ENCODE measurements at regions not wholly inside any gene's neighbourhood (a gene's known extent, or its start where the extent isn't known, plus 50 kb on each side); places are given as distances from the start of the nearest gene placed in this dataset.

GRCh38 chr5:168123631-168124528, 167.6 kb upstream of the WWC1 start (continued):
- TF ChIP-seq IRF3 (IDR thresholded peaks at IDR 0.05) (no peak), CBX3 (IDR thresholded peaks at IDR 0.05; ENCODE audit: borderline replicate concordance, low read depth) (no peak), STAT1 (conservative IDR thresholded peaks at IDR 0.05) (no peak), TCF7 (IDR thresholded peaks at IDR 0.05; ENCODE audit: borderline replicate concordance) (peak; percentile 95)
- TF ChIP-seq, protein P1, sequence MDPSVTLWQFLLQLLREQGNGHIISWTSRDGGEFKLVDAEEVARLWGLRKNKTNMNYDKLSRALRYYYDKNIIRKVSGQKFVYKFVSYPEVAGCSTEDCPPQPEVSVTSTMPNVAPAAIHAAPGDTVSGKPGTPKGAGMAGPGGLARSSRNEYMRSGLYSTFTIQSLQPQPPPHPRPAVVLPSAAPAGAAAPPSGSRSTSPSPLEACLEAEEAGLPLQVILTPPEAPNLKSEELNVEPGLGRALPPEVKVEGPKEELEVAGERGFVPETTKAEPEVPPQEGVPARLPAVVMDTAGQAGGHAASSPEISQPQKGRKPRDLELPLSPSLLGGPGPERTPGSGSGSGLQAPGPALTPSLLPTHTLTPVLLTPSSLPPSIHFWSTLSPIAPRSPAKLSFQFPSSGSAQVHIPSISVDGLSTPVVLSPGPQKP (IDR thresholded peaks at IDR 0.05; ENCODE audit: low read depth, low read length): no peak

GRCh38 chr5:168125445-168126199, 165.8 kb upstream of the WWC1 start:
- DNase-seq (ENCODE audit: low read depth, low spot score): no peak
- no TSS peak for BruUV-seq (replicated peaks)
- POLR2A ChIA-PET: interaction anchor here (0.7 kb wide), 1 partner anchor 315 kb away, joined by 4 read pairs; no protein-coding TSS in a partner anchor
- no peak overlapping the region for H3K27ac ChIP-seq (ENCODE audit: control insufficient read depth, insufficient read depth)
- no peak overlapping the region for H2AFZ ChIP-seq (ENCODE audit: control insufficient read depth, low read depth, low read length)
- TF ChIP-seq, protein P2, sequence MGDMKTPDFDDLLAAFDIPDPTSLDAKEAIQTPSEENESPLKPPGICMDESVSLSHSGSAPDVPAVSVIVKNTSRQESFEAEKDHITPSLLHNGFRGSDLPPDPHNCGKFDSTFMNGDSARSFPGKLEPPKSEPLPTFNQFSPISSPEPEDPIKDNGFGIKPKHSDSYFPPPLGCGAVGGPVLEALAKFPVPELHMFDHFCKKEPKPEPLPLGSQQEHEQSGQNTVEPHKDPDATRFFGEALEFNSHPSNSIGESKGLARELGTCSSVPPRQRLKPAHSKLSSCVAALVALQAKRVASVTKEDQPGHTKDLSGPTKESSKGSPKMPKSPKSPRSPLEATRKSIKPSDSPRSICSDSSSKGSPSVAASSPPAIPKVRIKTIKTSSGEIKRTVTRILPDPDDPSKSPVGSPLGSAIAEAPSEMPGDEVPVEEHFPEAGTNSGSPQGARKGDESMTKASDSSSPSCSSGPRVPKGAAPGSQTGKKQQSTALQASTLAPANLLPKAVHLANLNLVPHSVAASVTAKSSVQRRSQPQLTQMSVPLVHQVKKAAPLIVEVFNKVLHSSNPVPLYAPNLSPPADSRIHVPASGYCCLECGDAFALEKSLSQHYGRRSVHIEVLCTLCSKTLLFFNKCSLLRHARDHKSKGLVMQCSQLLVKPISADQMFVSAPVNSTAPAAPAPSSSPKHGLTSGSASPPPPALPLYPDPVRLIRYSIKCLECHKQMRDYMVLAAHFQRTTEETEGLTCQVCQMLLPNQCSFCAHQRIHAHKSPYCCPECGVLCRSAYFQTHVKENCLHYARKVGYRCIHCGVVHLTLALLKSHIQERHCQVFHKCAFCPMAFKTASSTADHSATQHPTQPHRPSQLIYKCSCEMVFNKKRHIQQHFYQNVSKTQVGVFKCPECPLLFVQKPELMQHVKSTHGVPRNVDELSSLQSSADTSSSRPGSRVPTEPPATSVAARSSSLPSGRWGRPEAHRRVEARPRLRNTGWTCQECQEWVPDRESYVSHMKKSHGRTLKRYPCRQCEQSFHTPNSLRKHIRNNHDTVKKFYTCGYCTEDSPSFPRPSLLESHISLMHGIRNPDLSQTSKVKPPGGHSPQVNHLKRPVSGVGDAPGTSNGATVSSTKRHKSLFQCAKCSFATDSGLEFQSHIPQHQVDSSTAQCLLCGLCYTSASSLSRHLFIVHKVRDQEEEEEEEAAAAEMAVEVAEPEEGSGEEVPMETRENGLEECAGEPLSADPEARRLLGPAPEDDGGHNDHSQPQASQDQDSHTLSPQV (IDR thresholded peaks at IDR 0.05): no peak
- WGBS (ENCODE audit: insufficient coverage, insufficient replicate concordance, low lambda C conversion rate, missing lambda C conversion rate): 74% methylated on average over 14 of the region's 14 CpGs
- CTCF ChIA-PET: interaction anchor here (0.9 to 1.2 kb wide), 2 partner anchors 11 to 93 kb away, joined by 3 to 5 read pairs; no protein-coding TSS in a partner anchor
- no peaks in the 10 kb centered on the region for H3K79me2 ChIP-seq (ENCODE audit: control insufficient read depth, insufficient read depth, low read length)
- no peak overlapping the region for H3K4me3 ChIP-seq
- RAD21 ChIA-PET (ENCODE audit: unreplicated experiment): no interaction called here
- no peaks in the 10 kb centered on the region for H4K20me1 ChIP-seq (ENCODE audit: control insufficient read depth, insufficient read depth)
- no peaks in the 10 kb centered on the region for H3K36me3 ChIP-seq (ENCODE audit: control insufficient read depth in 2 of 2, insufficient read depth in 2 of 2, low read length in 1 of 2)
- no peaks in the 10 kb centered on the region; the same call in 2 of the 3 replicates for H3K9me3 ChIP-seq (replicated peaks; ENCODE audit: control insufficient read depth, insufficient read depth, low read length)
- peaks cover 10% of the 10 kb centered on the region for H3K4me1 ChIP-seq (ENCODE audit: control insufficient read depth, insufficient read depth, low read length)
- no peak overlapping the region for H3K4me2 ChIP-seq (ENCODE audit: control insufficient read depth, insufficient read depth)
- in situ Hi-C loops (cut with MboI): no loop called here
- no peak for ATAC-seq
- SMC1A ChIA-PET (ENCODE audit: uncharacterized antibody, unreplicated experiment): interaction anchor here (1.3 kb wide), 1 partner anchor 10 kb away, joined by 4 read pairs; no protein-coding TSS in a partner anchor
- no peak overlapping the region for H3K9ac ChIP-seq (ENCODE audit: control insufficient read depth, insufficient read depth, low read length)
- FAIRE-seq: no peak
- intact Hi-C loops (cut with micrococcal nuclease; ENCODE audit: unreplicated experiment): no loop called here
- peaks cover 0 to 1% of the 10 kb centered on the region in 2 experiments for H3K27me3 ChIP-seq (replicated peaks in 1 of 2; ENCODE audit: control insufficient read depth in 2 of 2, insufficient read depth in 2 of 2, low read length in 1 of 2)

Measured in GM12878 (cell line).